HepG2 (cell line): ENCODE measurements at regions not wholly inside any gene's neighbourhood (a gene's known extent, or its start where the extent isn't known, plus 50 kb on each side); places are given as distances from the start of the nearest gene placed in this dataset.

Experiments used
- AKAP8 ChIP-seq: sonication (generic); formaldehyde crosslinking; IDR thresholded peaks from 2 replicates; pipeline ENCODE4 v1.5.1; 2020; ENCODE audit warnings: mild to moderate bottlenecking, missing genetic modification reagents
- CREB1 ChIP-seq, 2 experiments: fragments of 450-650 bp in 1 of 2; IDR thresholded peaks; 2 replicates each; pipeline ENCODE4 v1.6.1; 2016 to 2017; ENCODE audit warnings: control low read depth in 1 of 2, mild to moderate bottlenecking in 1 of 2, missing compliant biosample characterization in 1 of 2, missing genetic modification characterization in 1 of 2
- JUN ChIP-seq: sonication (generic); formaldehyde crosslinking; IDR thresholded peaks from 2 replicates; pipeline ENCODE4 v1.4.0; 2020; ENCODE audit warnings: mild to moderate bottlenecking, missing genetic modification reagents
- MXI1 ChIP-seq: IDR thresholded peaks from 3 replicates; pipeline ENCODE4 v1.6.1; 2012; ENCODE audit warnings: low read depth, low read length, inconsistent platforms, borderline replicate concordance
- TFE3 ChIP-seq: IDR thresholded peaks from 2 replicates; pipeline ENCODE4 v1.6.1; 2016
- ZNF335 ChIP-seq: sonication (generic); formaldehyde crosslinking; IDR thresholded peaks from 2 replicates; pipeline ENCODE4 v1.4.0; 2020; ENCODE audit warnings: missing genetic modification reagents
- ZNF451 ChIP-seq: sonication (generic); formaldehyde crosslinking; IDR thresholded peaks from 2 replicates; pipeline ENCODE4 v1.5.0; 2020; ENCODE audit warnings: mild to moderate bottlenecking, missing genetic modification reagents

GRCh38 chr1:218219460-218219859 is 65.6 kb upstream of the RRP15 start:
- TF ChIP-seq MXI1 (no peak), CREB1 (IDR thresholded peaks at IDR 0.05) (no peak), CREB1 (CRISPR knock-in tag; IDR thresholded peaks at IDR 0.05) (no peak), AKAP8 (CRISPR knock-in tag) (no peak), TFE3 (CRISPR knock-in tag) (no peak), JUN (CRISPR knock-in tag) (no peak), ZNF335 (CRISPR knock-in tag) (no peak), ZNF451 (CRISPR knock-in tag) (no peak)
